Left ventricle myocardium inferior (tissue), 1 donor: ENCODE measurements at regions not wholly inside any gene's neighbourhood (a gene's known extent, or its start where the extent isn't known, plus 50 kb on each side); places are given as distances from the start of the nearest gene placed in this dataset.
"Not testable (repeated sequence)": the region's sequence is repeated elsewhere in the genome, so short reads cannot be mapped to it uniquely, and the experiment has no call there.

ENCODE experiments used
- DNase-seq: peaks from one replicate; pipeline ENCODE4 v3.0.0-alpha.2; 2020
- H3K27ac ChIP-seq: fragments of 200-600 bp; replicated peaks from 2 replicates; pipeline ENCODE4 v1.8.0; 2021
- H3K27me3 ChIP-seq: fragments of 200-600 bp; 2 replicates; pipeline ENCODE4 v1.8.0; 2021; ENCODE audit warnings: low read depth
- H3K36me3 ChIP-seq: fragments of 200-600 bp; 2 replicates; pipeline ENCODE4 v1.8.0; 2021
- H3K4me1 ChIP-seq: fragments of 200-600 bp; 2 replicates; pipeline ENCODE4 v1.8.0; 2021
- H3K4me3 ChIP-seq: fragments of 200-600 bp; 2 replicates; pipeline ENCODE4 v1.8.0; 2021; ENCODE audit warnings: mild to moderate bottlenecking, moderate library complexity
- H3K9me3 ChIP-seq: fragments of 200-600 bp; replicated peaks from 2 replicates; pipeline ENCODE4 v1.8.0; 2021
- intact Hi-C: fragments of 100-400 bp; cut with micrococcal nuclease; formaldehyde crosslinking; loops from one replicate; pipeline ENCODE4 v1.11.0; 2022
- TF ChIP-seq, protein P1 (sequence below): fragments of 200-600 bp; IDR thresholded peaks from 2 replicates; pipeline ENCODE4 v1.8.0; 2021; ENCODE audit warnings: antibody characterized with exemption, mild to moderate bottlenecking, borderline replicate concordance
- donor health status: DM: no; HTN: yes; CAD: no; lungs with severe emphysema.

DNA sequence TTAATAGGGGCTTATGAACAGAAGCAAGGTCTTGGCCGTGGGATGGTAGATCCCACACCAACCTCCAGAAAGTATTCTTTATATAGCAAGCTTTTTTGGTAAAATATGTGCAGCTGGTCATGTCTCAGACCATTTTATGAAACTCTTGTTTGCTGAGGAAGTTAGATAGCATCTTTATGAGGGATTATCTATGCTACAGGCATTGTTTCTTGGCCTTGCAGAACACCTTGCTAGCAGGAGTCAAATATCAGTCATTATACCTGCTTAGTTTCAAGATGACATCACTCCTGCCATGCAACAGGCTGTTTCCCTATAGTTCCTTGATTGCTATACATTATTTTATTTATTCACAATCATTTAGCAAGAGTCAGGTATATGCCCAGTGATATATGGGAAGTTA lies 84.8 kb upstream of the LRFN5 start:
- TF ChIP-seq, protein P1, sequence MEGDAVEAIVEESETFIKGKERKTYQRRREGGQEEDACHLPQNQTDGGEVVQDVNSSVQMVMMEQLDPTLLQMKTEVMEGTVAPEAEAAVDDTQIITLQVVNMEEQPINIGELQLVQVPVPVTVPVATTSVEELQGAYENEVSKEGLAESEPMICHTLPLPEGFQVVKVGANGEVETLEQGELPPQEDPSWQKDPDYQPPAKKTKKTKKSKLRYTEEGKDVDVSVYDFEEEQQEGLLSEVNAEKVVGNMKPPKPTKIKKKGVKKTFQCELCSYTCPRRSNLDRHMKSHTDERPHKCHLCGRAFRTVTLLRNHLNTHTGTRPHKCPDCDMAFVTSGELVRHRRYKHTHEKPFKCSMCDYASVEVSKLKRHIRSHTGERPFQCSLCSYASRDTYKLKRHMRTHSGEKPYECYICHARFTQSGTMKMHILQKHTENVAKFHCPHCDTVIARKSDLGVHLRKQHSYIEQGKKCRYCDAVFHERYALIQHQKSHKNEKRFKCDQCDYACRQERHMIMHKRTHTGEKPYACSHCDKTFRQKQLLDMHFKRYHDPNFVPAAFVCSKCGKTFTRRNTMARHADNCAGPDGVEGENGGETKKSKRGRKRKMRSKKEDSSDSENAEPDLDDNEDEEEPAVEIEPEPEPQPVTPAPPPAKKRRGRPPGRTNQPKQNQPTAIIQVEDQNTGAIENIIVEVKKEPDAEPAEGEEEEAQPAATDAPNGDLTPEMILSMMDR = no peak
- H3K9me3 ChIP-seq = no peaks in the 10 kb centered on the region
- no peaks in the 10 kb centered on the region for H3K36me3 ChIP-seq
- intact Hi-C loops = no loop called here
- no peak overlapping the region for H3K4me3 ChIP-seq
- DNase-seq = no peak
- H3K4me1 ChIP-seq = no peaks in the 10 kb centered on the region
- no peaks in the 10 kb centered on the region for H3K27me3 ChIP-seq
- no peak overlapping the region for H3K27ac ChIP-seq

DNA sequence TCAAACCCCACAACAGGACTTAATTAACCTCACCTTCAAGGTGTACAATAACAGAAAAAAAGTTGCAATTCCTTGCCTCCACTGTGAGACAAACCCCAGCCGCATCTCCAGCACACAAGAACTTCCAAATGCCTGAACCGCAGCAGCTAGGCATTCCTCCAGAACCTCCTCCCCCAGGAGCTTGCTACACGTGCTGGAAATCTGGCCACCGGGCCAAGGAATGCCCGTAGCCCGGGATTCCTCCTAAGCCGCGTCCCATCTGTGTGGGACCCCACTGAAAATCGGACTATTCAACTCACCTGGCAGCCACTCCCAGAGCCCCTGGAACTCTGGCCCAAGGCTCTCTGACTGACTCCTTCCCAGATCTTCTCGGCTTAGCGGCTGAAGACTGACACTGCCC lies 88.6 kb upstream of the LRFN5 start:
- H3K27me3 ChIP-seq, H3K27ac ChIP-seq, H3K9me3 ChIP-seq, H3K36me3 ChIP-seq, H3K4me3 ChIP-seq, H3K4me1 ChIP-seq, intact Hi-C loops, DNase-seq: not testable (repeated sequence)

DNA sequence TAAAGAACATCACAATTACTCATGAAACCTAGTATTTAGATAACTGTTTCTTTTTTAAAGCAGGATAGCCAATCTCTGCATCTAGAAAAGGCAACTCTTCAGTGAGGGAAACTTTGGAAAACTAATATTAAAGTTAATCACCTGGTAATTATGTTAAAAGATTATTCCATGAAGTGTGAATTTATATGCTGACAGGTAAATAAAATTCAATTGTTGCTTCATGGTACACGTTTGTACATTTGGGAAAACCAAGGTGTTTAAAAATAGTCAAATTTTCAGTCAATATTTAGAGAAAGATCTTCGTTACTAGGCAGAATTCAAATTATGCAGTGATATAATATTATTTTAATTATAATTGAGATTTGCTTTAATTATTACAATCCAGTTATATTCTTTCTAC lies 100.1 kb upstream of the LRFN5 start:
- no peak for DNase-seq
- Histone ChIP-seq H3K27ac (no peak overlapping the region), H3K27me3 (no peaks in the 10 kb centered on the region), H3K36me3 (no peaks in the 10 kb centered on the region), H3K4me3 (no peak overlapping the region), H3K4me1 (no peaks in the 10 kb centered on the region), H3K9me3 (peaks cover 5% of the 10 kb centered on the region)
- TF ChIP-seq, protein P1 = no peak
- intact Hi-C loops = no loop called here

DNA sequence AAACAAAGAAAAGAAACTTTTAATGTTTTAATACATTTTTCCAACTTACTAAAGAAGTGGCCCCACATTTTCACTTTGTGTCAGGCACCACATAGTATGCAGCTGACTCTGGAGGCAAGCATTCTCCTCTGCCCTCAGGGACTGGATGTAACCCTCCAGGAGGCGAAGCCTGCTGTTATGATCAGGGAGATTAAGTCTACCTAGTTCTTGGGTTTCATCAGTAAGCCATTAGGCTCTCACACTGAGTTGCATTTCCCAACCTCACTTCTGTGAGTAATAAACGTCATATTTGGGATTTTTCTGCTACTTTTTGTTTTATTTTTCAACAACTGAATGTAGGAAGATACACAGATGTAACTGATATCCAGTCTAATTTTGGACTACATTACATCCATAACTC lies 101.2 kb upstream of the LRFN5 start:
- DNase-seq = no peak
- H3K4me3 ChIP-seq = no peak overlapping the region
- H3K27me3 ChIP-seq = no peaks in the 10 kb centered on the region
- intact Hi-C loops = no loop called here
- H3K27ac ChIP-seq = no peak overlapping the region
- TF ChIP-seq, protein P1 = no peak
- no peaks in the 10 kb centered on the region for H3K4me1 ChIP-seq
- no peaks in the 10 kb centered on the region for H3K36me3 ChIP-seq
- H3K9me3 ChIP-seq = peaks cover 5% of the 10 kb centered on the region

DNA sequence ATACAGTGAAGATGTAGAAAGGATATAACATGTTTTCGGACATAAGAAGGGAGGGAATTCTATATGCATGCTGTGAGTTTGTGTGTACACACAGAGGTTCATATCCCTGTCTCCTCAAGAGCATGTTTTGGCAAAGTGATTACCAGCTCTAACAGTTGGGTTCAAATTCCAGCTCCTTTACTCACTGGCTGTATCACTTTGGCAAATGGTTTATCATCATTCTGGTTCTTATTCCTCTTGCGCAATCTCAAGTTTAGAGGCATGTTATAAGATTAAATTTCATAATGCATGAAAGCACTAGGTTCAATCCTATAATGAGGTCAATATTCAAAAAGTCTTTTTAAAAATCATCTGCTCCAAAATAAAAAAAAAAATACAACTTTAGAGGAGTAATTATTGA lies 107.7 kb upstream of the LRFN5 start:
- TF ChIP-seq, protein P1 = no peak

DNA sequence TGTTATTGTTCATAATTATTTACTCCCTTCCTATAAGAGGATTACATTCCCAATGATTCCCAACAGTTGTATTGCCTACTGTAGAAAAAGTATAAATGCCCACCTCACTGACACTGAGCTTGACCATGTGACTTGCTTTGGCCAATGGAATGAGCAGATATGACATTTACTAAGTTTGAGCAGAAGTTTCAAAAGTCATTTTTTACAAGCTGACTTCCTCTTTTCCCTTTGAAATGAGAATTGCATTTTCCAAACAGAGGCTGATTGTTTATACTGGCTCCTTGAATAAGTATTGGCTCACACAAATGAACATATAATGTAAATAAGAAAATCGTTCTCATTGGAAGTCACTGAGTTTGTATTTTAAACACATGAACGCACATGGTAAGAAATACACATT lies 116.4 kb upstream of the LRFN5 start:
- no peaks in the 10 kb centered on the region for H3K27me3 ChIP-seq
- peaks cover 35% of the 10 kb centered on the region for H3K9me3 ChIP-seq
- DNase-seq = no peak
- no peaks in the 10 kb centered on the region for H3K4me1 ChIP-seq
- intact Hi-C loops = no loop called here
- H3K4me3 ChIP-seq = no peak overlapping the region
- H3K27ac ChIP-seq = no peak overlapping the region
- no peaks in the 10 kb centered on the region for H3K36me3 ChIP-seq
- TF ChIP-seq, protein P1 = no peak

More for the DNA sequence above, 107.7 kb upstream of the LRFN5 start:
- Histone ChIP-seq H3K27me3 (no peaks in the 10 kb centered on the region), H3K36me3 (no peaks in the 10 kb centered on the region), H3K4me1 (no peaks in the 10 kb centered on the region), H3K4me3 (no peak overlapping the region), H3K9me3 (peaks cover 8% of the 10 kb centered on the region), H3K27ac (no peak overlapping the region)
- intact Hi-C loops = no loop called here
- no peak for DNase-seq
